ENCODE measurements at regions not wholly inside any gene's neighbourhood (a gene's known extent, or its start where the extent isn't known, plus 50 kb on each side); places are given as distances from the start of the nearest gene placed in this dataset.
A peak's percentile ranks its signal among the peaks of the same experiment; 100 is the strongest.
"Not testable (repeated sequence)": the region's sequence is repeated elsewhere in the genome, so short reads cannot be mapped to it uniquely, and the experiment has no call there.

DNA sequence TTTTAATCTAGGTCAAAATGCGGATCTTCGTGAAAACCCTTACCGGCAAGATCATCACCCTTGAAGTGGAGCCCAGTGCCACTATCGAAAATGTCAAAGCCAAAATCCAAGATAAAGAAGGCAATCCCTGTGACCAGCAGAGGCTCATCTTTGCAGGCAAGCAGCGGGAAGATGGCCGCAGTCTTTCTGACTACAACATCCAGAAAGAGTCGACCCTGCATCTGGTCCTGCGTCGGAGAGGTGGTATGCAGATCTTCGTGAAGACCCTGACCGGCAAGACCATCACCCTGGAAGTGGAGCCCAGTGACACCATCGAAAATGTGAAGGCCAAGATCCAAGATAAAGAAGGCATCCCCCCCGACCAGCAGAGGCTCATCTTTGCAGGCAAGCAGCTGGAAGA is 511.8 kb downstream of the KCNJ18 start:
- DNase-seq (ENCODE audit: low spot score); ATAC-seq; H3K4me3 Mint-ChIP-seq; H3K27me3 Mint-ChIP-seq (ENCODE audit: low read depth); POLR2A ChIA-PET; CTCF ChIA-PET; H3K4me1 Mint-ChIP-seq; H3K27ac Mint-ChIP-seq: not testable (repeated sequence)
- peaks cover 18% of the 10 kb centered on the region for H3K36me3 Mint-ChIP-seq
- peaks cover 43% of the 10 kb centered on the region for H3K9me3 Mint-ChIP-seq

DNA sequence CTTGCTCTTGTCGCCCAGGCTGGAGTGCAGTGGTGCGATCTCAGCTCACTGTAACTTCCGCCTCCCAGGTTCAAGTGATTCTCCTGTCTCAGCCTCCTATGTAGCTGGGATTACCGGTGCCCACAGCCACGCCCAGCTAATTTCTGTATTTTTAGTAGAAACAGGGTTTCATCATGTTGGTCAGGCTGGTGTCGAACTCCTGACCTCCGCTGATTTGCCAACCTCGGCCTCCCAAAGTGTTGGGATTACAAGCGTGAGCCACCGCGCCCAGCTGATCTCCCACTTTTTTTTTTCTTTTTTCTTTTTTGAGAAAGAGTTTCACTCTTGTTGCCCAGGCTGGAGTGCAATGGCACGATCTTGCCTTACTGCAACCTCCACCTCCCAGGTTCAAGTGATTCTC is 517.9 kb downstream of the KCNJ18 start:
- POLR2A ChIA-PET; H3K4me3 Mint-ChIP-seq; DNase-seq (ENCODE audit: low spot score); H3K27me3 Mint-ChIP-seq (ENCODE audit: low read depth); ATAC-seq; H3K4me1 Mint-ChIP-seq; H3K27ac Mint-ChIP-seq; H3K36me3 Mint-ChIP-seq; CTCF ChIA-PET: not testable (repeated sequence)
- peaks cover 20% of the 10 kb centered on the region for H3K9me3 Mint-ChIP-seq

DNA sequence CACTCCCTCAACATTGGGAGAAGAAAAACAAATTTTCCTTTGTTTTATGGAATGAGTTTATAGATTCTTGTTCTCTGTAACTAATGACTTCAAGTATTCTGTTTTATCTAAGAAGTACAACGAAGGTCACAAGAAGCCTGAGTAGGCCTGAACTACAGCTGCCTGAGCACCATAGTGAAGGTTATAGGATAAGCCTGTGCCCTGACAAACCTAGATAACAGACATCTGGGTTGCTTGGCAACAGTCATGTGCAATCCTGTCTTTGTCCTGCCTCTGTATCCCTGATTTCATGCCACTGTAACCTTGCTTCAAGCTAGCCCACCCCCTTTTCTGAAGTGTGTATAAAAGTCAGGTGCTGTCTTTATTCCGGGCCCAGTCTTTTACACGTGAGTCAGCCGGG is 520.8 kb downstream of the KCNJ18 start:
- ATAC-seq; H3K4me3 Mint-ChIP-seq; POLR2A ChIA-PET; DNase-seq (ENCODE audit: low spot score); H3K27me3 Mint-ChIP-seq (ENCODE audit: low read depth); H3K4me1 Mint-ChIP-seq; H3K36me3 Mint-ChIP-seq; CTCF ChIA-PET; H3K27ac Mint-ChIP-seq; H3K9me3 Mint-ChIP-seq: not testable (repeated sequence)

DNA sequence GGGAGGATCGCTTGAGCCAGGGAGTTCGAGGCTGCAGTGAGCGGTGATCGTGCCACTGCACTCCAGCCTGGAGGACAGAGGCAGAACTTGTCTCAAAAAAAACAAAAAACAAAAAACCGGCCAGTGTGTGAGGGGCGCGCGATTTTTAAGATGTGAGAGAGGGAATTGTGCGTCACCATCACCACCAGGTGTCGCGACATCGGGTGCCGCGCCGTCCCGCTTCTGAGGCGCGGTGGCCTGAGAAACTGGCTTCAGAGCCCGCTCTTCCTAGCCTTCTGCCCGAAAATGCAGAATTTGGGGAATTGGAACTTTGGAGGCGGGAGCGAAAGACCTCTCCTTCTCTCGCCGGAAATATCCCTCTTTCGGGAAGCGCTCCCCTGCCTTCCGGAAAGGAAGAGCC is 524.8 kb downstream of the KCNJ18 start:
- ATAC-seq, result peak; percentile 74
- CTCF ChIA-PET, result no interaction called here
- no peaks in the 10 kb centered on the region for H3K27me3 Mint-ChIP-seq (ENCODE audit: low read depth)

DNA sequence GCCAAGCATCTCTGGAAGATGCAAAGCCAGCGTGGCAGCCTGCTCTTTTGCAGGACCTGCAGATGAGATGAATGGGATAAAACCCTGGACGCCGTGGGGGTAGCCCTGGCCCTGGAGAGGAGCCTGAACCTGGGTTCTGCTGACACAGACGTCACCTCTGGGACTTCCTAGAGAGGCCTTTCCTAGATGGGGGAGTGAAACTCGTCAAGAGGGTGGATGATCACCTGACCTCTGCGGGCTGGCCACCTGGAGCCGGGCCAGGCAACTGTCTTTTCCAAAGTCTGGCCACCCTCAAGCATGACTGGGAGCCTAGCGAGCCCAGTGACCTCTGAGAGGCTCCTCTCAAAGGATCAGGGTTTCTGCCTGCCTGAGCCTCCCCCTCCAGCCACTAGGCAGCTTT is 529.0 kb downstream of the KCNJ18 start:
- ChIA-PET POLR2A (interaction anchor here (0.7 kb wide), 1 partner anchor 32 kb away, joined by 4 read pairs; no protein-coding TSS in a partner anchor), CTCF (no interaction called here)
- no peak overlapping the region for H3K27ac Mint-ChIP-seq
- ATAC-seq (no peak), DNase-seq (ENCODE audit: low spot score) (no peak)
- H3K4me3 Mint-ChIP-seq, result no peak overlapping the region
- H3K4me1 Mint-ChIP-seq, result no peaks in the 10 kb centered on the region
- H3K9me3 Mint-ChIP-seq, result peaks cover 12% of the 10 kb centered on the region
- no peaks in the 10 kb centered on the region for H3K27me3 Mint-ChIP-seq (ENCODE audit: low read depth)
- peaks cover 7% of the 10 kb centered on the region for H3K36me3 Mint-ChIP-seq
- TF ChIP-seq HMGA2 (CRISPR knock-in tag; IDR thresholded peaks at IDR 0.05) (no peak), NFYB (CRISPR knock-in tag; conservative IDR thresholded peaks at IDR 0.05; ENCODE audit: low read depth) (no peak), GTF2I (CRISPR knock-in tag; conservative IDR thresholded peaks at IDR 0.05) (no peak), KAT7 (CRISPR knock-in tag; IDR thresholded peaks at IDR 0.05; ENCODE audit: borderline replicate concordance) (no peak), JUN (CRISPR knock-in tag; IDR thresholded peaks at IDR 0.05) (no peak), ZNF232 (CRISPR knock-in tag; IDR thresholded peaks at IDR 0.05) (no peak), OVOL2 (CRISPR knock-in tag; IDR thresholded peaks at IDR 0.05; ENCODE audit: borderline replicate concordance) (no peak), NFE2L1 (CRISPR knock-in tag; IDR thresholded peaks at IDR 0.05) (no peak)
- TF ChIP-seq, protein P1, sequence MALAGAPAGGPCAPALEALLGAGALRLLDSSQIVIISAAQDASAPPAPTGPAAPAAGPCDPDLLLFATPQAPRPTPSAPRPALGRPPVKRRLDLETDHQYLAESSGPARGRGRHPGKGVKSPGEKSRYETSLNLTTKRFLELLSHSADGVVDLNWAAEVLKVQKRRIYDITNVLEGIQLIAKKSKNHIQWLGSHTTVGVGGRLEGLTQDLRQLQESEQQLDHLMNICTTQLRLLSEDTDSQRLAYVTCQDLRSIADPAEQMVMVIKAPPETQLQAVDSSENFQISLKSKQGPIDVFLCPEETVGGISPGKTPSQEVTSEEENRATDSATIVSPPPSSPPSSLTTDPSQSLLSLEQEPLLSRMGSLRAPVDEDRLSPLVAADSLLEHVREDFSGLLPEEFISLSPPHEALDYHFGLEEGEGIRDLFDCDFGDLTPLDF (CRISPR knock-in tag; IDR thresholded peaks at IDR 0.05), result no peak
- TF ChIP-seq, protein P2, sequence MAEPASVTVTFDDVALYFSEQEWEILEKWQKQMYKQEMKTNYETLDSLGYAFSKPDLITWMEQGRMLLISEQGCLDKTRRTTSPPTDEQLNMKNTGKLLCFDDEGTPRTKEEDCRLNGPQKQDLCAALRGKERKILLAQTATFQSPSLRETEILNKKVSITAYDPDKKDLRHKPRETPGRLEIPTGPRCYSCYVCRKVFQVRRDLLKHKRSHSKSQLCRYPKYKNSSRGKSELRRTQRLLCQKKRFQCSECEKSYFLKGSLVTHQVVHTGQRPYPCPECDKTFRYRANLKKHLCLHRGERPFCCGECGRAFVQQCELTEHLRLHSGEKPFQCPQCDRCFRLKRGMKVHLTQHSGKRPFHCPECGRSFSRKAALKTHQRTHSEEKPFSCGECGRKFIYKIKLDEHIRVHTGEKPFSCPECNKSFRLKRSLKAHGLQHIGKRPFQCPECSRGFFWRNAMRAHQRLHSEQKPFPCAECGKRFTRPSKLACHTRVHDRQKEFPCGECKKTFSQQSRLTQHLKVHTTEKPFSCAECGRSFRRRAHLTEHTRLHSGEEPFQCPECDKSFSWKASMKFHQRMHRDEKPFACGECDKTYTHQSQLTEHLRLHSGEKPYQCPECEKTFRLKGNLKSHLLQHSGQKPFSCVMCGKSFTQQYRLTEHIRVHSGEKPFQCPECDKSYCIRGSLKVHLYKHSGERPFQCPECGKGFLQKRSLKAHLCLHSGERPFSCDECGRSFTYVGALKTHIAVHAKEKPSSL (CRISPR knock-in tag; conservative IDR thresholded peaks at IDR 0.05), result no peak
- TF ChIP-seq, protein P3, sequence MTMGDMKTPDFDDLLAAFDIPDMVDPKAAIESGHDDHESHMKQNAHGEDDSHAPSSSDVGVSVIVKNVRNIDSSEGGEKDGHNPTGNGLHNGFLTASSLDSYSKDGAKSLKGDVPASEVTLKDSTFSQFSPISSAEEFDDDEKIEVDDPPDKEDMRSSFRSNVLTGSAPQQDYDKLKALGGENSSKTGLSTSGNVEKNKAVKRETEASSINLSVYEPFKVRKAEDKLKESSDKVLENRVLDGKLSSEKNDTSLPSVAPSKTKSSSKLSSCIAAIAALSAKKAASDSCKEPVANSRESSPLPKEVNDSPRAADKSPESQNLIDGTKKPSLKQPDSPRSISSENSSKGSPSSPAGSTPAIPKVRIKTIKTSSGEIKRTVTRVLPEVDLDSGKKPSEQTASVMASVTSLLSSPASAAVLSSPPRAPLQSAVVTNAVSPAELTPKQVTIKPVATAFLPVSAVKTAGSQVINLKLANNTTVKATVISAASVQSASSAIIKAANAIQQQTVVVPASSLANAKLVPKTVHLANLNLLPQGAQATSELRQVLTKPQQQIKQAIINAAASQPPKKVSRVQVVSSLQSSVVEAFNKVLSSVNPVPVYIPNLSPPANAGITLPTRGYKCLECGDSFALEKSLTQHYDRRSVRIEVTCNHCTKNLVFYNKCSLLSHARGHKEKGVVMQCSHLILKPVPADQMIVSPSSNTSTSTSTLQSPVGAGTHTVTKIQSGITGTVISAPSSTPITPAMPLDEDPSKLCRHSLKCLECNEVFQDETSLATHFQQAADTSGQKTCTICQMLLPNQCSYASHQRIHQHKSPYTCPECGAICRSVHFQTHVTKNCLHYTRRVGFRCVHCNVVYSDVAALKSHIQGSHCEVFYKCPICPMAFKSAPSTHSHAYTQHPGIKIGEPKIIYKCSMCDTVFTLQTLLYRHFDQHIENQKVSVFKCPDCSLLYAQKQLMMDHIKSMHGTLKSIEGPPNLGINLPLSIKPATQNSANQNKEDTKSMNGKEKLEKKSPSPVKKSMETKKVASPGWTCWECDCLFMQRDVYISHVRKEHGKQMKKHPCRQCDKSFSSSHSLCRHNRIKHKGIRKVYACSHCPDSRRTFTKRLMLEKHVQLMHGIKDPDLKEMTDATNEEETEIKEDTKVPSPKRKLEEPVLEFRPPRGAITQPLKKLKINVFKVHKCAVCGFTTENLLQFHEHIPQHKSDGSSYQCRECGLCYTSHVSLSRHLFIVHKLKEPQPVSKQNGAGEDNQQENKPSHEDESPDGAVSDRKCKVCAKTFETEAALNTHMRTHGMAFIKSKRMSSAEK (CRISPR knock-in tag; IDR thresholded peaks at IDR 0.05; ENCODE audit: borderline replicate concordance), result no peak
- TF ChIP-seq, protein P4, sequence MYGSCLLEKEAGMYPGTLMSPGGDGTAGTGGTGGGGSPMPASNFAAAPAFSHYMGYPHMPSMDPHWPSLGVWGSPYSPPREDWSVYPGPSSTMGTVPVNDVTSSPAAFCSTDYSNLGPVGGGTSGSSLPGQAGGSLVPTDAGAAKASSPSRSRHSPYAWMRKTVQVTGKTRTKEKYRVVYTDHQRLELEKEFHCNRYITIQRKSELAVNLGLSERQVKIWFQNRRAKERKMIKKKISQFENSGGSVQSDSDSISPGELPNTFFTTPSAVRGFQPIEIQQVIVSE (CRISPR knock-in tag; IDR thresholded peaks at IDR 0.05; ENCODE audit: borderline replicate concordance), result no peak
- TF ChIP-seq, protein P5, sequence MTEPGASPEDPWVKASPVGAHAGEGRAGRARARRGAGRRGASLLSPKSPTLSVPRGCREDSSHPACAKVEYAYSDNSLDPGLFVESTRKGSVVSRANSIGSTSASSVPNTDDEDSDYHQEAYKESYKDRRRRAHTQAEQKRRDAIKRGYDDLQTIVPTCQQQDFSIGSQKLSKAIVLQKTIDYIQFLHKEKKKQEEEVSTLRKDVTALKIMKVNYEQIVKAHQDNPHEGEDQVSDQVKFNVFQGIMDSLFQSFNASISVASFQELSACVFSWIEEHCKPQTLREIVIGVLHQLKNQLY (CRISPR knock-in tag; IDR thresholded peaks at IDR 0.05), result no peak

More for the DNA sequence above, 524.8 kb downstream of the KCNJ18 start:
- Mint-ChIP-seq H3K4me3 (peak overlapping the region; percentile 66), H3K9me3 (peaks cover 12% of the 10 kb centered on the region), H3K4me1 (no peaks in the 10 kb centered on the region), H3K36me3 (peaks cover 7% of the 10 kb centered on the region), H3K27ac (no peak overlapping the region)
- POLR2A ChIA-PET, result no interaction called here
- no peak for TF ChIP-seq CREM (CRISPR knock-in tag; IDR thresholded peaks at IDR 0.05)
- TF ChIP-seq, protein P6, sequence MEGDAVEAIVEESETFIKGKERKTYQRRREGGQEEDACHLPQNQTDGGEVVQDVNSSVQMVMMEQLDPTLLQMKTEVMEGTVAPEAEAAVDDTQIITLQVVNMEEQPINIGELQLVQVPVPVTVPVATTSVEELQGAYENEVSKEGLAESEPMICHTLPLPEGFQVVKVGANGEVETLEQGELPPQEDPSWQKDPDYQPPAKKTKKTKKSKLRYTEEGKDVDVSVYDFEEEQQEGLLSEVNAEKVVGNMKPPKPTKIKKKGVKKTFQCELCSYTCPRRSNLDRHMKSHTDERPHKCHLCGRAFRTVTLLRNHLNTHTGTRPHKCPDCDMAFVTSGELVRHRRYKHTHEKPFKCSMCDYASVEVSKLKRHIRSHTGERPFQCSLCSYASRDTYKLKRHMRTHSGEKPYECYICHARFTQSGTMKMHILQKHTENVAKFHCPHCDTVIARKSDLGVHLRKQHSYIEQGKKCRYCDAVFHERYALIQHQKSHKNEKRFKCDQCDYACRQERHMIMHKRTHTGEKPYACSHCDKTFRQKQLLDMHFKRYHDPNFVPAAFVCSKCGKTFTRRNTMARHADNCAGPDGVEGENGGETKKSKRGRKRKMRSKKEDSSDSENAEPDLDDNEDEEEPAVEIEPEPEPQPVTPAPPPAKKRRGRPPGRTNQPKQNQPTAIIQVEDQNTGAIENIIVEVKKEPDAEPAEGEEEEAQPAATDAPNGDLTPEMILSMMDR (IDR thresholded peaks at IDR 0.05), result peak; percentile 17; the same call in 1 of the 2 replicates
- peak; percentile 34 for DNase-seq (ENCODE audit: low spot score)

Measured in WTC11 (cell line).